Right ventricle myocardium superior (tissue), 1 donor: ENCODE measurements at regions not wholly inside any gene's neighbourhood (a gene's known extent, or its start where the extent isn't known, plus 50 kb on each side); places are given as distances from the start of the nearest gene placed in this dataset.
A peak's percentile ranks its signal among the peaks of the same experiment; 100 is the strongest.
"Not testable (repeated sequence)": the region's sequence is repeated elsewhere in the genome, so short reads cannot be mapped to it uniquely, and the experiment has no call there.

Experiments
- ATAC-seq: fragments of 200-7000 bp; cut with Tn5 transposase; one replicate; pipeline ENCODE4 v1.9.1; 2020; ENCODE audit warnings: mild to moderate bottlenecking; ENCODE audit not compliant: poor library complexity
- DNase-seq: peaks from one replicate; pipeline ENCODE4 v3.0.0-alpha.2; 2020
- intact Hi-C: fragments of 100-400 bp; cut with DNase I; formaldehyde crosslinking; loops from one replicate; pipeline ENCODE4 v1.11.2; 2022
- donor health status: DM: no; HTN: yes; CAD: no; lungs with severe emphysema.

DNA sequence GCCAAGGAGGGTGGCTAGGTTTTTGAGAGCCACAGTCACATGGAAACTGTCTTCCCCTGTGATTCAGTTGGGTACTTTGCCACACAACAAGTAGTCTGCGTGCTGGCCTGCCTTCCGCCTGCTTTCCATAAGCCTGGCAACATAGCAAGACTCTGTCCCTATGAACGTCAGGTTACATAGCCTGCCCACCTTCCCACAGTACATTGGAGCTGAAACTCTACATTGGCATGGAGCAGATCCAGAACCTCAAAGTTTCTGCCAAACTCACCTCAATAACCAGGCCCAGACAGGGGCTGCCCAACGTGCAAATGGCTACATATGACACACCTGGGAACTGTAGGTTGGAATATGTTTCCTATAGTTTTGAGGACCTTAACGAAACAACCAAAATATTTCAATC is 140.6 kb upstream of the PRICKLE2 start:
- ATAC-seq (no peak), DNase-seq (no peak)
- intact Hi-C loops: no loop called here

DNA sequence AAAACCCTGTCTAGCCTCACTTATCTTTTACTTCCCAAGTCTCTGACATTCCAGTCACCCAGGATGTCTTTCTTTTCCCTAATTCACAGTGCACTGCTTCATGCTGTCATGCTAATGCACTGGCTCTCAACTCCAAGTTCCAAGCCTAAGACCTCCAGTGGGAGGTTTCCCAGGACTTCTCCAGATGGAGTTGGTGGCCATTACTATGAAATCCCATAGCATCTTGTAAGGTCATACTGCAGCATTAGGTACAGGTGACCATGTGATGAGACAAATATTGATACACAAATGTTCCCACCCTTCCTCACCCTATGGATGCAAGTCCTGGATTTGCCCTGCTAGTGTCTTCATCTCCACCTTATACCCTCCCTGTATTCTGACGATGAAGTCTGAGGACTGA is 138.6 kb upstream of the PRICKLE2 start:
- intact Hi-C loops: no loop called here
- ATAC-seq (no peak), DNase-seq (no peak)

DNA sequence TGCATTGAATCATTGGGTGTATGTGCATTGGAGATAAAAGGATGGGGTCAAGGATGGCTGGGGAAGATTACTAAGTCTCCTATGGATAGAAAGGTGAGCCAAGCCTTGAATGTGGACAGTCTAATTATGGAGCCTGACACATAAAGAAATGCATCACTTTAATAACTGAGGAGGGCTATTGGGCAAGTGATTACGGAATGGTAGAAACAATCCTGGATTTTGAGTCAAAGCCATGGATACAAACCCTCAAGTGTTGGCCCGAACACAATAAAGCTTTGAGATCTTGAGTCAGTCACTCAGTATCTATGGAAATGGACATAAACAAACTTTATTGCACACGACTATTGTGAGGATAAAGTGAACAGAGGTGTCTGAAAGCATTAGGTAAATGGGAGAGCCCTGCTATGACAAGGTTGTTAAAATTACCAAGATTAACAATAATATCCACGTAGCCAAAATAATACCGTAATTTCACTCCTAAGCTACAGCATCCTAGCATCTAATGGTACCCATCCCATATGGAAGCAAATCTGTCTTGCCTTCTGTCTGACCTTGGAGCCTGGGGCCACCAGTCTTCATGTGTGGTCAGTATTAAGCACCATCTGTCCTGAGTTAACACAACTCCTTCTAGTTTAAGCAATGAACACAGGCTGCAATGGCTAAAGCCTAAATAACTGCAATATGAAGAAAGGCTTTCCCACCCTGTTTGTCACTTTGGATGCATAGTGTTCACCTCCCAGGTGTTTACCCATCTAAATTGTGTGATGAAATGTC is 136.9 kb upstream of the PRICKLE2 start:
- no peak for DNase-seq
- no peak for ATAC-seq
- intact Hi-C loops: no loop called here

DNA sequence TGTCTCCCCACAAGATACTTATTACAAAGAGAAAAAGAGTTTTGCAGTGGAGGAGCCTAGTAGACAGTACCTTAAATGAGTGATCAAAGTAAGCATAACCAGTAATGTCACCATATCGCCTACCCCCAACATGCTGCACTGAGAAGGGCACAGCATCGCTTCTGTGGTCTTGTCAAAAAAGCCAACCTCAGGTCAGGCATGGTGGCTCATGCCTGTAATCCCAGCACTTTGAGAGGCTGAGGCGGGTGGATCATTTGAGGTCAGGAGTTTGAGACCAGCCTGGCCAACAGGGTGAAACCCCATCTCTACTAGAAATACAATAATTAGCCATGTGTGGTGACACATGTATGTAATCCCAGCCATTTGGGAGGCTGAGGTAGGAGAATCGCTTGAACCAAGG is 135.8 kb upstream of the PRICKLE2 start:
- DNase-seq, ATAC-seq, intact Hi-C loops: not testable (repeated sequence)

DNA sequence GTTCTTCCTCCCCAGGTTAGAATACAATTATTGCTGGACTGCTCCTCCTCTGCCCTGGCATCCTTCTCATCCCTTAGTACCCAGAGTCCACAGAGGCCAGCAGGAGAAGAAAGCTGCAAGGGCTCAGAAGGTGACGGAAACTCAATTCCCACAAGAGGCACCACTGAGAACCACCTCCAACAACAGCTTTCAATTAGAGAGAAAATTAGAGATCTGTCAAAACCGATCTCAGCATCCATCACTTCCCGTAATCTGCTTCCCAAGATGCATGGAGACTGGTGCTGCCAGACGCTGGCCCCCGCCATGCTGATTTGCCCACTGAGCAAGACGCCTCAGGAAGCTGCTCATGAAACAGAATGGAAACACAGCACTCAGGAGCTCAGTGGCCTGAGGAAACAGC is 135.0 kb upstream of the PRICKLE2 start:
- DNase-seq (no peak), ATAC-seq (no peak)
- intact Hi-C loops: no loop called here

DNA sequence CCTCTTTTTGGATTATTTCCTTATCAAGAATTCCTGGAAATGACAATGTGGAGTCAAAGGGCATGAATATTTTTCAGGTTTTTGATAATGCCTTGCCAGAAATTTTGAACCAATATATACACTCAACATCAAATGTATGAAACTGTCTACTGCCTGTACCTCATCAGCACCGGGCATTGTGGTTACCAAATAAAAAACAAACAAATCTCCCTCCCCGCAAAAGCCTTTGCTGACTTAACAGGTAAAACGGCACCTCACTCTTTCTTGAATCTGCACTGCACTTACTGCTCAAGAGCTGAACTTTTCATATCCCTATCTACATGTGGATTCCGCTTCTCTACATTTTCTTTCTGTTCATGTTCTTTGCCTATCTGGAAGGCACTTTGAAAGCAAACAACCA is 134.5 kb upstream of the PRICKLE2 start:
- intact Hi-C loops: no loop called here
- ATAC-seq (no peak), DNase-seq (no peak)

DNA sequence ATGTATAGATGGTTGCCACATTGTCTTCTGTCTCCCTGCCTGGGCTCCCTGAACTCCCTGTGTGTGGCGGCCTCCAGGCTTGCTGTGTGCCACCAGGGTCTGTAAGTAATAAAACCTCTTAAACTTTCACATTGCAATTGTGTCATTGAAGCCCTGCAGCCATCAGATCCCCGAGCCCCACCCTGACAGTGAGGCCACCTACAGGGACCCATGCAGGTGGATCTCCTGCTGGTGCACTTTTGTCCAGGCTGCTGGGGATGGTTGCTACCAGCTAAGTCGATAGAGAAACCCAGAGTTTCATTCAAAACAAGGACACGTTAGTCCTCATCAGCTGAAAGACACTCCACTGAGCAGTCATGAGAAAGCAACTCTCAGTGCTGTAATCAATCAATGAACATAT is 133.6 kb upstream of the PRICKLE2 start:
- intact Hi-C loops: no loop called here
- DNase-seq (no peak), ATAC-seq (no peak)

DNA sequence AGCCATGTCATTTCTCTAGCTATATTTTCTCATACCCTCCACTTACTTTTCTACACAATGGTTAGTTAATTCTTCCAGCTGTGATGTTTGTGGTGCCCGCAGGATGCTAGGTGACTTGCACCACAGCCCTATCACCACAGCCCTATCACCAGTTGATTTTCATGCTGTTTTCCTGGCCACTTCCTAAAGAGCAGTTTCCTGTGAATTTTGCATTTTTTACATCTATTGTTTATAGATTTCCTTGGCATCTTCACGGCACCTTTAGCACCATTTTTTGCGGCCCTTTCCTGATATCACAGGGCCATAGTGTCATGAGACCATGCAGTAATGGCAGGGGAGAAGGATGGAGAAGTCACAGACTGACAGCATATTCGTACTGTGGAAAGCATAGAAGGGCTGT is 132.9 kb upstream of the PRICKLE2 start:
- ATAC-seq (no peak), DNase-seq (no peak)
- intact Hi-C loops: no loop called here

DNA sequence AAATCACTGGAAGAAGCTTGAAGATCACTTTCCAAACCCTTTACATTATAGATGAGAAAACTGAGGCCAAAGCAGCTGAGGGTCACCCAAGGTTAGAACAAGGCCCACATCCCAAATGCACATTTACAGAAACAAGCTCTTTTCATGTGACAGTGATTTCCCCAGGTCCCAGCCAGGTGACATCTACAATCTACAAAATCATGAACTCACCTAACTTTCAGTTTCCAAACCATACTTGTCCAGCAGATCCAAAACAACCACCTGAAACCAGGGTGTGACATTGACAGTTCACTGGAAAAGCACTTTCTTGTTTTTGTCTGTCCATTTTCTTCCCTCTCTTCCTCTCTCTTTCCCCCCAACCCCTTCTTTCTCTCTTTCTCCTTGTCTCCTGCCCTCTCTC is 132.2 kb upstream of the PRICKLE2 start:
- intact Hi-C loops: no loop called here
- no peak for DNase-seq
- ATAC-seq: no peak

DNA sequence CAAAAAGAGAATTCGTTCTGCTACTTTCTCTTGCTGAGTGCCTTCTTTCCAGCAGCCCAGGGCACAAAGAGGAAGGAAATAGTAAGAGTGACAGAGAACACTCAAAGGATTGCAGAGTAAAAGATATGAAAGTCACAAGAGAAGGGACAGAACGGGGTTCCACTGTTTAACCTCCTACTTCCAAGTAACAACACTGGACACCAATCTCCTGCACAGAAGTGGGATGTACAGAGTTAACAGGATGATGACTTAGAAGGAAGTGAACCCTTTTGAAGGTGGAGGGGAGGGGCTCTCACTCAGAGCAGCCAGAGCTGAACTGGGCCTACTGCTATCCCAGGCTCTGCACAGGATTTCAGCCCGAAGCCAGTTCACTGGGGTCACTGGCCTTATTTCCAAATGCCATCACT is 130.1 kb upstream of the PRICKLE2 start:
- no peak for ATAC-seq
- intact Hi-C loops: no loop called here
- no peak for DNase-seq

DNA sequence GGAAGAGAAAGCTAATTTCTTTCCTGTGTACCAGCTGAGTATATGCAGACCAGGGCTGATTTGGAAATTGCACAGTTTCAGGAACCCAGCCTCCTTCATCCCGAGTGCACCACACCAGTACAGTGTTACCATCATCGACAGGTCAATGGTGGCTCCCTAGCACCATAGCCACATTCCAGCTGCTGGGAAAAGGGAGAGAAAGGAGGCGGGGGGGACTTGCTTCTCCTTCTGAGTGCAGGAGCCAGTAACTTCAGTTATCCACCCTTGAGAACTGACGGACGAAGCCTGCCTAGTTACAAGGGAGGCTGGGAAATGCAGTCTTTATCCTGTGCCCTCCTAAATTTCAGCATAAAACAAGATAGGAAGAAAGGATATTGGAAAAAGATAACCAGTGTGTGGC is 129.7 kb upstream of the PRICKLE2 start:
- intact Hi-C loops: no loop called here
- ATAC-seq (no peak), DNase-seq (no peak)

DNA sequence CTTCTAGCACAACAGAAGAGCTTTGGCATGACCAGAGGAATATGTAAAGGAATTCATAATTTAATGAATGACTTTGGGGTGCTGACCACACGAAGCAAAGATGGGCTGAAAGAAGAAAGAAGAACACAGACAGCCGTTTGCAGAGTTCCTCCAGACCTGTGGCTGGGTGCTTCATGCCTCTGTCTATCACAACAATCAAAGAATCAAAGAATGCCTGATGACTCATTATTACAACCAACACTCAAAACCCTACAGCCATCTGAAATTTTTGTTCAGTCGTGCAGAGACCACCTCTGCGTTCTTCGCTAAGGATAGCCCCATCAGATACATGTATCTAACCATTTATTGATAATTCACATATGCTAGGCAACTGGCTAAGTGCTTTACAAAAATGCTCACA is 129.0 kb upstream of the PRICKLE2 start:
- ATAC-seq (no peak), DNase-seq (no peak)
- intact Hi-C loops: no loop called here

DNA sequence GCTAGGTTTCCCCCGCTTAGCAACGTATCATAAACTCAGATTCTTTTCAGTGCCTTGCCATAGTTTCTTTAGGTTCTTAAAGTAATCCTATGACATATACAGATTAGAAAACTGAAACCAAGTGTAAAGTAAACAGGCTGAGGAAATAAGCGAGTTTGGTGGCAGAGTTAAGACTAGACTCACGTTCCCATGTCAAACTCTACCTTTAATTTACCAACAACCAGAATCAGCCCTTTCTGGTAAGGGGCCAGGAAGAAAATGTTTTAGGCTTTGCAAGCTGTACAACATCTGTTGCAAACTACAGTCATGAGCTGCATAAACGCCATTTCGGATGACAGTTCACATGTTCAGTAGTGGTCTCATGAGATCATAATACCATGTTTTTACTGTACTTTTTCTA is 128.0 kb upstream of the PRICKLE2 start:
- no peak for ATAC-seq
- intact Hi-C loops: no loop called here
- DNase-seq: no peak

DNA sequence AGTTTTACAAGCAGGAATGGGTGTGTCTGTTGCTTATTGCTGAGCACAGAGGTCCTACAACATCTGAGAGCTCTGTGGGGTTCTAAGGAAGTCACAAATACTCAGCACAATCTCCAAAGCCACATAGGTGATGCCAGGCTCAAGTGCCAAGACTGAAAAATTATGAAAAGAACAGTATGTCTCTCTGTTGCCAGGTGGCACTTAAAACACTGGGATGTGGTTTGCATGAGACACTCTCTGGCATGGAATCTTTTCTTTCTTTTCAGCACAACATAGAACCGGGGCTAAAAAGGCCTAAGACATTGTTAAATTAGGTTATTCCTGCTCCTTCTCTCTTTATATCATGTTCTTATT is 127.3 kb upstream of the PRICKLE2 start:
- DNase-seq (no peak), ATAC-seq (no peak)
- intact Hi-C loops: no loop called here

DNA sequence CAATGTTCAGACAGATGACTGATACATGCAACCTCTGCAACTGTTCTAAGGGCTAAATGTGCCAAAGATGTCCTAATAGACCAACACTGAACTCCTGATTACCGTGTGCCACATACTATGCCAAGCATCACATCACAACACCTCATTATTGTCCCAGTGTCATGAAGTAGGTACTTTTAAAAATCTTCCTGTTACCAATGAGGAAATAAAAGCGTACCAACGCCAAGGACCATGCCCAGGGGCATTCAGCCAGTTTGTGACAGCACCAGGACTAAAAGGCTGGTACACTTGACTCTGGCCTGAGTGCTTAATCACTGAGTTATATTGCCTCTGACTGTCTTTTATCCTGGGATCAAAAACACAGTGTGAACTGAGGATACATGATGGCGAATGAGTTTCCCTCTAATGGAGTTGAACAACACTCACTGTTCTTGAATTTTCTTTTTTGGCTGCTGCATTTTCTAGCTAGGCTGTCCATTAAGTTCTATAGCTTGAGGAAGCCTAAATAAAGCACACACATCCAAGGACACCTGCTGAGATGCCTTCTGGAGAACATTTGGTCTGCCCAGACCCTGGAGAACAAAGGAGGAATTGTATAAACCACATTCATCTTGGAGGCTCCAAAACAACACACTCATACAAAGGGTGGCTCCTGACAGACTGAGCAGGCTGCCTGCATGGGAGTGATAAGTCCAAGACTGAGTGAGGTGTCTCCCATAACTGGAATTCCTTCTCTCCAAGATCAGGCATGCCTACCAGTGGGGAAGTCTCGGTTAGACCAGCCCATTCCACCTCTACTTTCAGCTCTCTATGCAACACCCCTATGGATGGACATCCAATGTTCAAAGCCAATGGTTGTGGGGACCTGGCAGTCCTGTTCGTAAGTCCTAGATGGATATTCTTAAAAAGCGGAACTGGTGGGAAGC is 126.7 kb upstream of the PRICKLE2 start:
- intact Hi-C loops: no loop called here
- DNase-seq (no peak), ATAC-seq (peak; percentile 48)

DNA sequence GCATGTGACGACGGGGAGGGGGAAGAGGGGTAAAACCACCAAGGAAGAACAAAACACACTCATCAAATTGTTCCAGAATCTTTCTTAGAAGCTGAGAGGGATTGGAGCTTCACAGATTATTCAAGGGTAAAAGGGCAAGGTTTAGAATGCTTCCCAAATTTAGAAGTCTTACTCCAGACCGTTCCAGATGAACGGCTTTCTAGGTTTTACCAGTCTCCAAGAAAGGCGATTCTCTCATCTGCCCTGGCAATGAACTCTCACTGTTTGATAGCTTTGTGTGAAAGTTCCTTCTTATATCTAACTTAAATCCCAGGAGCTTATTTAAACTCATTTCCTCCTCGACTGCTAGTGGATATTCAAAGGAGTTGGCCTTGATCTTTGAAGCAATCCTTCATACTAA is 124.3 kb upstream of the PRICKLE2 start:
- no peak for ATAC-seq
- intact Hi-C loops: no loop called here

DNA sequence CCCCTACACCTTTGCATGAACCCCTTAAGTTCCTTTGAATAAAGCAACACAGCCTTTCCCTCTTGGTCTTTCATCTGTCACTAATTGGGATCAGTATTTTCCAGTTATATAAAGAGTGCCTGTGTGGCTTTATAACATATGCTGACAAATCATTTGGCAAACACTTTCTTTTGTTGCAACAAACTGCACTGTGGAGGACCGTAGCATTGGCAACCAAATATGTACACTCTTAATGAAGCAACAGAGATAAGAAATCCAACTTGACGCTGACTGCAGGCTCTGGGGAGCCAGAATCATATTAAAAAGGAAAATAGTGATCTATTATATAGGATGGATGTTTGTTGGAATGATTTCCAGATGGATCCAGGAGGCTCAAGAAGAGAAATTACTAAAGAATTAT is 120.1 kb upstream of the PRICKLE2 start:
- intact Hi-C loops: no loop called here
- DNase-seq (no peak), ATAC-seq (peak; percentile 93)

More for the DNA sequence above, 124.3 kb upstream of the PRICKLE2 start:
- no peak for DNase-seq

DNA sequence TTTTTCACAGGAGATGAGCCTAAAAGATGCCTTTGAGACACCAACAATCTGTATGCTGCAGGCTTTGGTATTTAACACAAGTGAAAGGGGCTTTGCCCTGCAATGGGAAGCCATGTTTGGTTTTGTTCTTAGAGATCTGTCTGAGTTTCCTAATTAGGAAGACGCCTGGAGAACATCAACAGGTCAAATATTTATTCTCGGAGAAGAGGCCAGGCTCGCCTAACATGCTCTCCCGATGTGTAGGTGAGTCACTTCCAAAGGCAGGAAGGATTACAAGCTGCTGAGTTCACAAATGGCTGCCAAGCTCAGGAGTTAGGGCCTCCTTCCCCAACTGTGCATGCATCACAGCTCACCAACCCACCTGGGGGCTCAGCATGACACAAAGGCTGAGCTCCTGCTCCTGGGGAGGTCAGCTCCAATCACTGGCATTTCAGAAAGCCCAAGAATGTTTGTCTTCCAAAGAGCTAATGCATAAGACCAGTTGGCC is 119.5 kb upstream of the PRICKLE2 start:
- intact Hi-C loops: no loop called here
- DNase-seq (no peak), ATAC-seq (peak; percentile 15)

DNA sequence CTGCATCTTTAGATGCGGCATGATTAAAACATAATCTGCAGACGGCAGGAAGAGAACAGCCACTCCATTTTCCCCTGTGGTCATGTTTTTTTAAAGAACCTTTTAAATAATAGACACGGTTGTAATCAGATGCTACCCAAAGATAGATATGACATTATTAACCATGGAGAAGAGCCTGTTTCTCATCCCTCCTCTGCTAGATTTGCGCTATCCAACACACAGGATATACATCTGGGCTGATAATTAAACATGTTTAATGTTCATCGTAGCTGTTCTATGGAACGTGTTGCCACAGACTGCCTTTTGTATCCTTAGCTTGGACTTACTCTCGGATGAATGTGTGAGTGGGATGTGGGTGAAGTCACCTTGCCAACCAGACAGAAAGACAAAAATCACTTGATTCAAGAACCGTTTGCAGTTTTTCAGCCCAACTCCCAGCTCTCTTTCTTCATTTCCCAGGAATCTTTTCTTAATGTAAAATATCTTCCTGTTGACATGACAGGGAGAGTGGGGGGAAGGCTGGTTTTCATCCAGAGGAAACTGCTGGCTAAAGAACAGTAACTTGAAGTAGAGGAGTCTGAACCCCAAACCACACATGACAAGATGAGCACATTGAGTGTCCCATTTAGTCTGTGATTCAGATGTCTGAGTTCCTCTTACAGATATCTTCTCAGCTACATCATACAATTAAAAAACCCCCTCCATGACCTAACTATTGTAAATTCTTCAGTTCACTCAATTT is 118.6 kb upstream of the PRICKLE2 start:
- intact Hi-C loops: no loop called here
- DNase-seq (no peak), ATAC-seq (no peak)
